ENCODE measurements at regions not wholly inside any gene's neighbourhood (a gene's known extent, or its start where the extent isn't known, plus 50 kb on each side); places are given as distances from the start of the nearest gene placed in this dataset.

GRCh38 chr4:3857269-3857926 lies 91.2 kb downstream of the ADRA2C start:
- no peaks in the 10 kb centered on the region for H3K79me2 ChIP-seq (ENCODE audit: insufficient read depth, low read depth, low read length)
- CTCF ChIA-PET (ENCODE audit: unreplicated experiment) = interaction anchor here (0.8 kb wide), 1 partner anchor 15 kb away, joined by 3 read pairs; no protein-coding TSS in a partner anchor
- H3K36me3 ChIP-seq (ENCODE audit: insufficient read depth, low read length) = no peaks in the 10 kb centered on the region
- H3K27ac ChIP-seq (ENCODE audit: low read depth, low read length, poor library complexity, severe bottlenecking) = no peak overlapping the region
- H3K9me3 ChIP-seq (ENCODE audit: low read length) = no peaks in the 10 kb centered on the region
- intact Hi-C loops (cut with micrococcal nuclease; ENCODE audit: unreplicated experiment) = no loop called here
- no peak for TF ChIP-seq EZH2phosphoT487 (IDR thresholded peaks at IDR 0.05; ENCODE audit: borderline replicate concordance, low read depth, low read length)
- TF ChIP-seq, protein P1, sequence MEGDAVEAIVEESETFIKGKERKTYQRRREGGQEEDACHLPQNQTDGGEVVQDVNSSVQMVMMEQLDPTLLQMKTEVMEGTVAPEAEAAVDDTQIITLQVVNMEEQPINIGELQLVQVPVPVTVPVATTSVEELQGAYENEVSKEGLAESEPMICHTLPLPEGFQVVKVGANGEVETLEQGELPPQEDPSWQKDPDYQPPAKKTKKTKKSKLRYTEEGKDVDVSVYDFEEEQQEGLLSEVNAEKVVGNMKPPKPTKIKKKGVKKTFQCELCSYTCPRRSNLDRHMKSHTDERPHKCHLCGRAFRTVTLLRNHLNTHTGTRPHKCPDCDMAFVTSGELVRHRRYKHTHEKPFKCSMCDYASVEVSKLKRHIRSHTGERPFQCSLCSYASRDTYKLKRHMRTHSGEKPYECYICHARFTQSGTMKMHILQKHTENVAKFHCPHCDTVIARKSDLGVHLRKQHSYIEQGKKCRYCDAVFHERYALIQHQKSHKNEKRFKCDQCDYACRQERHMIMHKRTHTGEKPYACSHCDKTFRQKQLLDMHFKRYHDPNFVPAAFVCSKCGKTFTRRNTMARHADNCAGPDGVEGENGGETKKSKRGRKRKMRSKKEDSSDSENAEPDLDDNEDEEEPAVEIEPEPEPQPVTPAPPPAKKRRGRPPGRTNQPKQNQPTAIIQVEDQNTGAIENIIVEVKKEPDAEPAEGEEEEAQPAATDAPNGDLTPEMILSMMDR (conservative IDR thresholded peaks at IDR 0.05; ENCODE audit: low read length) = no peak
- no peaks in the 10 kb centered on the region for H3K4me1 ChIP-seq (ENCODE audit: insufficient read depth, low read length, poor library complexity, severe bottlenecking)
- no TSS peak for BruUV-seq (replicated peaks)
- no peaks in the 10 kb centered on the region for H3K9me2 ChIP-seq (ENCODE audit: insufficient read depth, low read length)
- H3K4me3 ChIP-seq (ENCODE audit: low read depth, low read length, poor library complexity, severe bottlenecking) = no peak overlapping the region
- no peak for DNase-seq (ENCODE audit: low spot score)
- POLR2A ChIA-PET = interaction anchor here (1.1 kb wide), 1 partner anchor 11 kb away, joined by 4 read pairs; no protein-coding TSS in a partner anchor
- H2AFZ ChIP-seq (ENCODE audit: low read length) = no peak overlapping the region
- H4K20me1 ChIP-seq (ENCODE audit: insufficient read depth, low read length) = no peaks in the 10 kb centered on the region
- no peak overlapping the region for H3K4me2 ChIP-seq (ENCODE audit: low read length)

DNA sequence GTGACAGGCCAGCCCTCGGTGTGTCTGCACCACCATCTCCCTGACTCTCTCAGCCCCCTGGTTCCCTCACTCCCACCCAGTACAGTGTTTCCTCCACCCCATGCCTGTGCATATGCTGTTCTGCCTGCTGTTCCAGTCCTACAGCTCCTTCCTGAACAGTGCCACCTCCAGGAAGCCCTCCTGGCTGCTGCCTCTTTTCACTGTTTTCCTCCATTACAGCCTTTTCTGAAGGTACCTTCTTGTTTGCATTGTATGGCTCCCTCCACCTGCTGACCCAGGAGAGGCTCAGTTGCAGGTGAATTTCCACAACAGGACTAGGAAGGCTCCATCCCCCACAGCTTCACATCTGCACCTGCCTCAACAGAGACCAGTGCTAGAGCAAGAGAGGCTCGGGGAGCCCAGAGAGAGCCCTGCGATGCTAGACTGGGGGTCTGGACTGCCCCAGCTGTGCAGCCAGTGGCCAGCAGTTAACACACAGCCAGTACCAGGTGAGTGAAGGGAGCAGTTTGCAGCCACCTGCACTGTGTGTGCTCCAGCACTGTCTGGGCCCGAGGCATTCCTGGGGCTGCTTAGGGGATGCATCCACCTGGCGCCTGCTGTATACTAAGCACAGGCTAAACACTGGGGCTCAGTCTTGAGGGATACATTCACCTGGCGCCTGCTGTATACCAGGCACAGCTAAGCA lies 92.0 kb downstream of the ADRA2C start:
- H3K4me2 ChIP-seq (ENCODE audit: low read length) = no peak overlapping the region
- no peaks in the 10 kb centered on the region for H3K9me2 ChIP-seq (ENCODE audit: insufficient read depth, low read length)
- H3K9me3 ChIP-seq (ENCODE audit: low read length) = no peaks in the 10 kb centered on the region
- H3K36me3 ChIP-seq (ENCODE audit: insufficient read depth, low read length) = no peaks in the 10 kb centered on the region
- no peak for DNase-seq (ENCODE audit: low spot score)
- no TSS peak for BruUV-seq (replicated peaks)
- H2AFZ ChIP-seq (ENCODE audit: low read length) = no peak overlapping the region
- ChIA-PET POLR2A (interaction anchor here (1.1 kb wide), 1 partner anchor 12 kb away, joined by 4 read pairs; no protein-coding TSS in a partner anchor), CTCF (ENCODE audit: unreplicated experiment) (no interaction called here)
- TF ChIP-seq, protein P1 (conservative IDR thresholded peaks at IDR 0.05; ENCODE audit: low read length) = no peak
- TF ChIP-seq EZH2phosphoT487 (IDR thresholded peaks at IDR 0.05; ENCODE audit: borderline replicate concordance, low read depth, low read length) = no peak
- H3K79me2 ChIP-seq (ENCODE audit: insufficient read depth, low read depth, low read length) = no peaks in the 10 kb centered on the region
- no peak overlapping the region for H3K4me3 ChIP-seq (ENCODE audit: low read depth, low read length, poor library complexity, severe bottlenecking)
- H4K20me1 ChIP-seq (ENCODE audit: insufficient read depth, low read length) = no peaks in the 10 kb centered on the region
- intact Hi-C loops (cut with micrococcal nuclease; ENCODE audit: unreplicated experiment) = no loop called here
- H3K27ac ChIP-seq (ENCODE audit: low read depth, low read length, poor library complexity, severe bottlenecking) = no peak overlapping the region
- no peaks in the 10 kb centered on the region for H3K4me1 ChIP-seq (ENCODE audit: insufficient read depth, low read length, poor library complexity, severe bottlenecking)

All from OCI-LY7 (cell line).